Mesodermal cell (in vitro differentiated cells): ENCODE measurements at regions not wholly inside any gene's neighbourhood (a gene's known extent, or its start where the extent isn't known, plus 50 kb on each side); places are given as distances from the start of the nearest gene placed in this dataset.
"Not testable (repeated sequence)": the region's sequence is repeated elsewhere in the genome, so short reads cannot be mapped to it uniquely, and the experiment has no call there.

Experiments
- H3K27ac ChIP-seq: 2 replicates; pipeline ENCODE4 v1.7.0; 2013; ENCODE audit warnings: mild to moderate bottlenecking, low read depth, low read length, moderate library complexity; ENCODE audit not compliant: severe bottlenecking
- H3K36me3 ChIP-seq: 2 replicates; pipeline ENCODE4 v1.7.1; 2013; ENCODE audit warnings: mild to moderate bottlenecking, low read length, moderate library complexity; ENCODE audit not compliant: control insufficient read depth, insufficient read depth
- H3K4me1 ChIP-seq: one replicate; pipeline ENCODE4 v1.7.1; 2013; ENCODE audit warnings: mild to moderate bottlenecking, low read length; ENCODE audit not compliant: insufficient read depth, control insufficient read depth, poor library complexity, severe bottlenecking
- H3K4me3 ChIP-seq: 2 replicates; pipeline ENCODE4 v1.7.0; 2013; ENCODE audit warnings: low read length, control low read depth, mild to moderate bottlenecking; ENCODE audit not compliant: insufficient read depth, poor library complexity, severe bottlenecking; ENCODE audit errors: extremely low read depth
- H3K9me3 ChIP-seq: 2 replicates; pipeline ENCODE4 v1.7.1; 2013; ENCODE audit warnings: mild to moderate bottlenecking, low read length, moderate library complexity; ENCODE audit not compliant: control insufficient read depth
- WGBS, 2 experiments: methylation state at CpG; one replicate each; pipeline ENCODE4 v1.1.5; 2013; ENCODE audit warnings: missing lambda C conversion rate in 2 of 2; ENCODE audit not compliant: insufficient coverage in 2 of 2; 5-methylcytosine and 5-hydroxymethylcytosine counted together

DNA sequence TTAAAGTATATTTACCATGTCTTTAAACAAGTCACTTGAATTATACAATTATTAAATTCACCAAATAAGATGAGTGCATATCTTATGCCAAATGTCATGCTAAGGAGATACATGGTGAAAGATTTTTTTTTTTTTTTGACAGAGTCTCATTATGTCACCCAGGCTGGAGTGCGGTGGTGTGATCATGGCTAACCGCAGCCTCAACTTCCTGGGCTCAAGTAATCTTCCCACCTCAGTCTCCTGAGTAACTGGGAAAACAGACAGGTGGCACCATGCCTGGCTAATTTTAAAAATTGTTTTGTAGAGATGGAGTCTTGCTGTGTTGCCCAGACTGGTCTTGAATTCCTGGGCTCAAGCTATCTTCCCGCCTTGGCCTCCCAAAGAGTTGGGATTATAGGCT, 149.0 kb upstream of the GOT2 start:
- Histone ChIP-seq H3K4me3 (no peak overlapping the region), H3K4me1 (no peaks in the 10 kb centered on the region), H3K9me3 (peaks cover 12% of the 10 kb centered on the region), H3K36me3 (no peaks in the 10 kb centered on the region), H3K27ac (no peak overlapping the region)
- WGBS, 2 experiments, result 80% methylated on average over 1 of the region's 3 CpGs; no CpG with 5 or more reads in 1 of the 2 experiments

DNA sequence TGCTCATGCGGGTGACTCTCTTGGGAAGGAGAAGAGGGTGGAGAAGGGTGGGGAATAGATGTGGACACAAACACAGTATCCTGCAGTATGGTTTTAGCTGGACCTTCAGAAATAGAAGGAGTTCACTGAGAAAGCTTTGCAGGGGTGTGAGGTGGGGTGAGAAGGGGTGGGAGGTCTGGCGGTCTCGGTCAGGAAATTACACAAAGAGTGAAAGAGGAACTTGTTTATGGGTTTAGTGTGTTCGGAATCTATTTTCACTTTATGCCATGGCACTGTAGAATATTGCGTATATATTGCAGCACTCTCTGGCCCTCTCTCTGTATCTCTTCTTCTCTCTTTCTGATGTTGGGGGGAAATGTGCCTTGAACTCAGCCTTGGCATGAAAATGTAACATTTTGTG, 148.2 kb upstream of the GOT2 start:
- WGBS, 2 experiments, result 100% methylated on average over 3 to 4 of the region's 5 CpGs
- Histone ChIP-seq H3K4me1 (no peaks in the 10 kb centered on the region), H3K9me3 (peaks cover 12% of the 10 kb centered on the region), H3K27ac (no peak overlapping the region), H3K36me3 (no peaks in the 10 kb centered on the region), H3K4me3 (no peak overlapping the region)

DNA sequence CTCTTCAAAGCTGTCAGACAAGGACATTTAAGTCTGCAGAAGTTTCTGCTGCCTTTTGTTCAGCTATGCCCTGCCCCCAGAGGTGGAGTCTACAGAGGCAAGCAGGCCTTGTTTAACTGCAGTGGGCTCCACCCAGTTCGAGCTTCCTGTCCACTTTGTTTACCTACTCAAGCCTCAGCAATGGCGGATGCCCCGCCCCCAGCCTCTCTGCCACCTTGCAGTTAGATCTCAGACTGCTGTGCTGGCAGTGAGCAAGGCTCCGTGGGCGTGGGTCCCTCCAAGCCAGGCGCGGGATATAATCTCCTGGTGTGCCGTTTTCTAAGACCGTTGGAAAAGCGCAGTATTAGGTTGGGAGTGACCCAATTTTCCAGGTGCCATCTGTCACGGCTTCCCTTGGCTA, 144.5 kb upstream of the GOT2 start:
- 96% methylated on average over 11 of the region's 11 CpGs for WGBS, 2 experiments
- not testable (repeated sequence) for H3K4me3 ChIP-seq, H3K27ac ChIP-seq, H3K4me1 ChIP-seq, H3K36me3 ChIP-seq
- H3K9me3 ChIP-seq, result peaks cover 12% of the 10 kb centered on the region

DNA sequence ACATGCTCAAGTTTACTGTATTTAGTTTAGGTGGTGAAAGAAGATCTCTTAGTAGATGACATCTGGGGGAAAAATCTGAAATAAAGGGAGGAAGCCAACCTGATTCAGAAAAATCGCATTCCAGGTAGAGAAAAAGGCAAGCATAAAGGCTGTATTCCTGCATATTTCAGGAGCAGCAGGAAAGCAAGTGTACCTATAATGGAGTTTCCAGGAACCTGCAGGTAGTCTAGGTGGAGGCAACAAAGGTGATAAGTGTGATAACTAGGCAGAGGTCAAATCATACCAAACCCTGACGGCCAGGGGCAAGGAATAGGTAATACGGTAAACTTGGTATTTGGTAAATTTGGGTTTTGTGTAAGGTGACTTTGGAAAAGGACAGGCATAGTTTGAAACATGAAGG, 132.8 kb upstream of the GOT2 start:
- Histone ChIP-seq H3K27ac (no peak overlapping the region), H3K9me3 (no peaks in the 10 kb centered on the region), H3K4me3 (no peak overlapping the region), H3K36me3 (no peaks in the 10 kb centered on the region), H3K4me1 (no peaks in the 10 kb centered on the region)
- 63 to 78% methylated on average over 2 to 3 of the region's 3 CpGs for WGBS, 2 experiments

DNA sequence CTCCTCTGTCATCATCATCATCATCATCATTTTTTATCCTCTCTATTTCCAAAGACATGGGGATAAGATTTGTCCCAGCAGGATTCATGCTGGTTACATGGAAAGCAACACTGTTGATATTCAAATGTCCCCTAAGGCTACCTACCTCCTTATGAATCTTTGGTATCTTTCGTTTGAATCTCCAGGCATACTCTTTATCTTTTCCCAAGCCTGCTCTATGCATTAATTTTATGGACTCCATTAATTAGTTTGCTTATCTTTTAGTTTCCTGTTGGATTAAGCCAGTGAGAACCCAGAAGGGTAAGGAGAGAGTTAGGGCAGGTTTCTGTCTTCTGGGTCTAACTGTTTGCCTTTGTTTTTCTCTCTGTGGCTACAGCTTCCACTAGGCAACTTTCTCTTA, 129.6 kb upstream of the GOT2 start:
- H3K27ac ChIP-seq, result no peak overlapping the region
- H3K36me3 ChIP-seq, result no peaks in the 10 kb centered on the region
- WGBS, 2 experiments, result 86% methylated on average over 1 of the region's 1 CpG; no CpG with 5 or more reads in 1 of the 2 experiments
- H3K4me3 ChIP-seq, result no peak overlapping the region
- H3K9me3 ChIP-seq, result no peaks in the 10 kb centered on the region
- H3K4me1 ChIP-seq, result no peaks in the 10 kb centered on the region

DNA sequence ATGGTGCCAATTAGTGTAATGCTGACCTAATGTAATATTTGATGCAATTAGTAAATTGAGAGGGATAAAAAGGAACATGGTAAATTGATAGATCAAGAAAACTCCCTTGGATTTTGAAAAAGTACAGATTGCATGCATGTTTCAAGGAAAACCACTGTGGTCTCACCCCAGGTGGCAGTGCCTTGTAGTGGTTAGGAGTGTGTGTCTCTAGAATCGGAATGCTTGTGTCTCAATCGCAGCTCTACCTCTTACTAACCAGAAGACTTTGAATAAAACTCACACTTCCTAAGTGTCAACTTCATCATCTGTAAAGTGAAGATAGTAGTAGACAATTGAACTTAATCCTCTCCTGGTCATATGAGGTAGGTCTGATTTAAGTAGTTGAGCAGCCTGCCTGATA, 128.9 kb upstream of the GOT2 start:
- Histone ChIP-seq H3K36me3 (no peaks in the 10 kb centered on the region), H3K27ac (no peak overlapping the region), H3K9me3 (no peaks in the 10 kb centered on the region), H3K4me1 (no peaks in the 10 kb centered on the region), H3K4me3 (no peak overlapping the region)
- no CpG with 5 or more reads among the region's 2 CpGs for WGBS, 2 experiments

DNA sequence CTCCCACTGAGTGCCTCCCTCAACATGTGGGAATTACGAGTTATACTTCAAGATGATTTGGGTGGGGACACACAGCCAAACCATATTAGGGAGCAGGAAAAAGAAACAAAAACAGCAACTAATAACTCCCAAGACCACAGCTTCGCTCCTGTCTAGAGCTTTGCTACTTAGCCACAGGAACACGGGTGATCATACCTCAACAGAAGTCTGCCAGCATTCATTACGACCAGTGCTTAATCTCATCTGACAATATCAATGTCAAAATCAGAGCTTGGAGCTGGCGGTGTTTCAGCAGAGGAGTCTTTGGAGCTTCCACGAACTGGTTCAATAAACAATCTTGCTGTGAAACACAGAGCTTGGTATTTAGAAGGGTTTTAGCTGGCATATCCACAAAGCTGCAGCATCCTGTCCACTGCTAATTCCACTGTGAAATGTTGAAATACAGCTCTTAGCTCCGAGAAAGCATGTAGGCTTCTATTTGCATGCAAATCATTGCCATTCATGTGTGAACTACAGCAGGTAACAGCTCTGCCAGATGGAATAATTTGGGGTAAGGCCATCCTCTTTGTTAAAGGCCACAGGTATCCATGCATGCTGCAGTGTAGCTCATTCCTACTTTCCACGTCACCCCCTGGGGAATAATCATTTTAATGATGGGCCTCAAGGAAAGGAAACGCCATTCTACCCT, 128.4 kb upstream of the GOT2 start:
- Histone ChIP-seq H3K4me1 (no peaks in the 10 kb centered on the region), H3K9me3 (no peaks in the 10 kb centered on the region), H3K27ac (no peak overlapping the region), H3K36me3 (no peaks in the 10 kb centered on the region), H3K4me3 (no peak overlapping the region)
- 6 to 61% methylated on average over 3 to 5 of the region's 9 CpGs for WGBS, 2 experiments

DNA sequence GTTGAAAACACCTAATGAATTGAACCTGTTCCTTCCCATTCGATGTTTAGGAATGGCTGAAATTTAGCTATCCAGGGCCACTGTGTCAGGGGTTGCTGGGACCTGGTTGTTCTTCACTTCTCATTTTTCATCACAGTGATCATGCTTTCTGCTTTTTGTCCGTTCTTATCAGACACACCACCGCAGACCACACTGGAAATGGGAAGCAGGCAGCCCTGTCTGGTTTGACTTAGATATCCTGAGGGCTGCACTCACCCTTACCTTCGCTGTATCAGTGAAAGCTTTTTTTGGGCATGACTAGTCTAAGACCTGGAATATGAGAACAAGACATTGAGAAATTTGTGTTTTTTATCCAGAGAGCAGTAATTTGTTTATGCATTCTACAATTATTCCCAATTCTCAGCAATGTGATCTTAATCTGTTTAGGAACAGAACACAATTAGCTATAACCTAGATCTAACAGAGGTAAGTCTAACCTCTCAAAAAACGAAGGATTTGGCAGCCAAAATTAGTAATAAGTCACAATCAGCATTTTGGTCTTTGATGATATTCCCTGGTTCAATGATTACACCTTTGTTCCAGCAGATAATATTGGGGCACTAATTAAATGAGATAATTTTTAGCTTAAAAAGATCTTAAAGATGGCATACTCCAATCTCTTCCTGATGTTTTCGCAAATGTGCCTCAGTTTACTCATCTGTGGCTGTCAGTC, 126.0 kb upstream of the GOT2 start:
- Histone ChIP-seq H3K4me3 (no peak overlapping the region), H3K36me3 (no peaks in the 10 kb centered on the region), H3K9me3 (no peaks in the 10 kb centered on the region), H3K27ac (no peak overlapping the region), H3K4me1 (no peaks in the 10 kb centered on the region)
- 91 to 96% methylated on average over 3 to 4 of the region's 6 CpGs for WGBS, 2 experiments

DNA sequence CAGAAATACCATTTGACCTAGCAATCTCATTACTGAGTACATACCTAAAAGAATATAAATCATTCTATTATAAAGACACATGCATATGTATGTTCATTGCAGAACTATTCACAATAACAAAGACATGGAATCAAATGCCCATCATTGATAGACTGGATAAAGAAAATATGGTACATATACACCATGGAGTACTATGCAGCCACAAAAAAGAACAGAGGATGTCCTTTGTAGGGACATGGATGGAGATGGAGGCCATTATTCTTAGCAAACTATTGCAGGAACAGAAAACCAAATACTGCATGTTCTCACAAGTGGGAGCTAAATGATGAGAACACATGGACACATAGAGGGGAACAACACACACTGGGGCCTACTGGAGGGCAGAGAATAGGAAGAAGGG, 124.5 kb upstream of the GOT2 start:
- H3K36me3 ChIP-seq, result not testable (repeated sequence)

DNA sequence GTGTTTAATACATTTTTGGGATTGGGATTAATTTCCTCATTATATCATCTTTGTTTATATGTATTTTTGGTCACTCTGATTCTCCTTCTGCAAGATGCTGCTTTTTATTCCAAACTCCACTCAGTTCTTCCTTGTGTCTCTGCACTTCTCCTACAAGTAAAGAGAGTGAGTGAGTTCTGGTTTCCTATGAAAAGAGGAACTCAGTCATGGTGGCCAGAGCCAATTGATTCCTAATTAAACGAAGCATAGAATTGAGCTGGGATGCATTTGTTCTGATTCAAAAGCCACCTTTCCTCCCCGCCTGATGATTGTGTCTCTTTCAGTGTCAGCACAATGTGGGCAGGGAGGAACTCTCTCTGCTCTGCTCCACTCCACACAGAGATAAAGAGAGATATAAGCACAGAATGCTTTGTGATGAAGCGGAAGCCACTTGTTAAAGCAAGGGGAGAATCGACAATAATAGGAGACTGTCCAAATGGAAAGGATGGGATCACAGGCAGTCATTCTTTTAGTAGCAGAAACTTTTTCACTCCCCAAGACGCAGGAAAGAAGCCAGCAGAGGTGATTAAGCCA, 121.3 kb upstream of the GOT2 start:
- Histone ChIP-seq H3K36me3 (no peaks in the 10 kb centered on the region), H3K27ac (no peak overlapping the region), H3K9me3 (no peaks in the 10 kb centered on the region), H3K4me3 (no peak overlapping the region), H3K4me1 (no peaks in the 10 kb centered on the region)
- WGBS, 2 experiments, result 78 to 100% methylated on average over 2 to 5 of the region's 5 CpGs

More for the DNA sequence above, 124.5 kb upstream of the GOT2 start:
- H3K27ac ChIP-seq, H3K4me1 ChIP-seq, H3K9me3 ChIP-seq, H3K4me3 ChIP-seq: not testable (repeated sequence)
